Endothelial cell of umbilical vein (primary cell): ENCODE measurements at regions not wholly inside any gene's neighbourhood (a gene's known extent, or its start where the extent isn't known, plus 50 kb on each side); places are given as distances from the start of the nearest gene placed in this dataset.

ENCODE experiments used
- CTCF ChIP-seq, 2 donors: IDR thresholded peaks; 1 replicate in 1 of 2; 2 replicates in 1 of 2; pipeline ENCODE4 v1.5.1; 2011; ENCODE audit warnings: low read length in 2 of 2, mild to moderate bottlenecking in 2 of 2, moderate library complexity in 2 of 2, control low read depth in 1 of 2, inconsistent platforms in 1 of 2, low read depth in 1 of 2; ENCODE audit not compliant: insufficient read depth in 1 of 2; ENCODE audit errors: extremely low read depth in 1 of 2
- EZH2 ChIP-seq: IDR thresholded peaks from 2 replicates; pipeline ENCODE4 v1.6.1; 2012; ENCODE audit warnings: borderline replicate concordance, low read depth, mild to moderate bottlenecking, moderate library complexity, low read length, inconsistent platforms; ENCODE audit not compliant: severe bottlenecking
- FOS ChIP-seq: IDR thresholded peaks from 2 replicates; pipeline ENCODE4 v1.6.1; 2011; ENCODE audit warnings: mild to moderate bottlenecking, low read length, moderate library complexity, borderline replicate concordance; ENCODE audit not compliant: insufficient read depth
- GATA2 ChIP-seq: IDR thresholded peaks from 2 replicates; pipeline ENCODE4 v1.7.0; 2011; ENCODE audit warnings: low read depth, mild to moderate bottlenecking, moderate library complexity, mixed read lengths, low read length; ENCODE audit not compliant: insufficient read length, insufficient read depth
- JUN ChIP-seq: IDR thresholded peaks from 2 replicates; pipeline ENCODE4 v1.6.1; 2011; ENCODE audit warnings: borderline replicate concordance, low read depth; ENCODE audit not compliant: insufficient read length, insufficient read depth
- MAX ChIP-seq: IDR thresholded peaks from 2 replicates; pipeline ENCODE4 v1.6.1; 2011; ENCODE audit not compliant: insufficient read depth, insufficient read length
- POLR2A ChIP-seq: IDR thresholded peaks from 2 replicates; pipeline ENCODE4 v1.6.1; 2012; ENCODE audit warnings: low read depth, mild to moderate bottlenecking, control low read depth, low read length

DNA sequence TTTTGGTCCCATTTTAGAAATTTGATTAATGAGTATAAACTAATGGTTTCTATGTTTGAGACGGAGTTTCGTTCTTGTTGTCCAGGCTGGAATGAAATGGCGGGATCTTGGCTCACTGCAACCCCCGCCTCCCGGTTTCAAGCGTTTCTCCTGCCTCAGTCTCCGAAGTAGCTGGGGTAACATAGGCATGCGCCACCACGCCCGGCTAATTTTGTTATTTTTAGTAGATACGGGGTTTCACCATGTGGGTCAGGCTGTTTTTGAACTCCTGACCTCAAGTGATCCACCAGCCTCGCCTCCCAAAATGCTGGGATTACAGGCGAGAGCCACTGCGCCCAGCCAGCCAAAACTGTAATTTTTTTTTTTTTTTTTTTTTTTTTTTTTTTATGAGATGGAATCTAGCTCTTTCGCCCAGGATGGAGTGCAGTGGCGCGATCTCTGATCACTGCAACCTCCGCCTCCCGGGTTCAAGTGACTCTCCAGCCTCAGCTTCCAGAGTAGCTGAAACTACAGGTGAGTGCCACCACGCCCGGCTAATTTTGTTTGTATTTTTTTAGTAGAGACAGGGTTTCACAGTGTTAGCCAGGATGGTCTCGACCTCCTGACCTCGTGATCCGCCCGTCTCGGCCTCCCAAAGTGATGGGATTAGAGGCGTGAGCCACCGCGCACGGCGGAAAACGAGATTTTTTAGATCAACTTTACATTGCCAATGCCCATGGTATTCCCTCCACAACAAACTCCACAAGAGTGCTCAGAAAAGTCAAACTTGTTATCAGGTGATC lies 127.8 kb downstream of the HFE start:
- TF ChIP-seq POLR2A = no peak
- TF ChIP-seq CTCF (IDR thresholded peaks at IDR 0.05; ENCODE audit: extremely low read depth in 1 of 2, insufficient read depth in 1 of 2, low read depth in 1 of 2, low read length in 2 of 2) = no peak
- TF ChIP-seq JUN = no peak
- no peak for TF ChIP-seq GATA2
- no peak for TF ChIP-seq EZH2
- TF ChIP-seq MAX = no peak
- TF ChIP-seq FOS = no peak
